ENCODE measurements at regions not wholly inside any gene's neighbourhood (a gene's known extent, or its start where the extent isn't known, plus 50 kb on each side); places are given as distances from the start of the nearest gene placed in this dataset.

DNA sequence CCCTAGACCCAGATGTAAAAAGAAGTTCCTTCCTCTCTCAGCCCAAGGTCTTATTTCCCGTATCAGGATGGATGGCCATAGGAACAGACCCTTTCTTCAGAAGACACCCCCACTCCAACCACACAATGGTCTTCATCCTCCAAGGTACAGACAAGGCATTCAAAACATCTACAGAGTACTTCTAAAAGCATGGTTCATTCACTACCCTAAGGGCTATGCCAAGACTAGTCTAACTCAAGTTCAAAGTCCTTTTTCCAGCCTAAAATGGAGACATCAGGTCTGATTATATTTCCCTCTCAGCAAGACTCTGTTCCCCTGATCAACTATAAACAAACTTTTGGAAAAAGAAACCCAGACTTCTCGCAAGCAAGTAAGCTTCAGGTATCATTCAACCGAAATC, 388.9 kb downstream of the NPIPA8 start:
- TF ChIP-seq YY1 (IDR thresholded peaks at IDR 0.05; ENCODE audit: insufficient read depth, insufficient read length) (no peak), SUZ12 (IDR thresholded peaks at IDR 0.05; ENCODE audit: extremely low read depth, insufficient read depth, insufficient read length) (no peak)
